Stimulated activated CD4-positive, alpha-beta T cell treated with anti-CD3 and anti-CD28 coated beads, Interleukin-15, amount 100 ng/mL, for 48 hours (primary cell): ENCODE measurements at regions not wholly inside any gene's neighbourhood (a gene's known extent, or its start where the extent isn't known, plus 50 kb on each side); places are given as distances from the start of the nearest gene placed in this dataset.
"Not testable (repeated sequence)": the region's sequence is repeated elsewhere in the genome, so short reads cannot be mapped to it uniquely, and the experiment has no call there.

ENCODE experiments used
- DNase-seq, 2 donors: peaks; one replicate each; pipeline ENCODE4 v3.0.0-alpha.2; 2020; ENCODE audit warnings: low read depth in 2 of 2

DNA sequence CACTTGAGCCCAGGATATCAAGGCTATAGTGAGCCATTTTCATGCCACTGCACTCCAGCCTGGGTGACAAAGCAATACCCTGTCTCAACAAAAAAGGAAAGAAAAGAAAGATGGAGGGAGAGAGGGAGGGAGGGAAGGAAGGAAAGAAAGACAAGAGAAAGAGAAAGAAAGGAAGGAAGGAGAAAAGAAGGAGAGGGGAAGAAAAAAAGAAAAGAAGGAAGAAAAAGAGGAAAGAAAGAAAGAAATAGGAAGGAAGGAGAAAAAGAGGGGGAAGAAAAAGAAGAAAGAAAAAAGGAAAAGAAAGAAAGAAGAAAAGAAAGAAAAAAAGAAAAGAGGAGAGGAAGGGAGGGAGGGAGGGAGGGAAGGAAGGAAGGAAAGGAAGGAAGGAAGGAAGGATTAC lies 321.5 kb upstream of the CNTNAP2 start:
- no peak for DNase-seq

DNA sequence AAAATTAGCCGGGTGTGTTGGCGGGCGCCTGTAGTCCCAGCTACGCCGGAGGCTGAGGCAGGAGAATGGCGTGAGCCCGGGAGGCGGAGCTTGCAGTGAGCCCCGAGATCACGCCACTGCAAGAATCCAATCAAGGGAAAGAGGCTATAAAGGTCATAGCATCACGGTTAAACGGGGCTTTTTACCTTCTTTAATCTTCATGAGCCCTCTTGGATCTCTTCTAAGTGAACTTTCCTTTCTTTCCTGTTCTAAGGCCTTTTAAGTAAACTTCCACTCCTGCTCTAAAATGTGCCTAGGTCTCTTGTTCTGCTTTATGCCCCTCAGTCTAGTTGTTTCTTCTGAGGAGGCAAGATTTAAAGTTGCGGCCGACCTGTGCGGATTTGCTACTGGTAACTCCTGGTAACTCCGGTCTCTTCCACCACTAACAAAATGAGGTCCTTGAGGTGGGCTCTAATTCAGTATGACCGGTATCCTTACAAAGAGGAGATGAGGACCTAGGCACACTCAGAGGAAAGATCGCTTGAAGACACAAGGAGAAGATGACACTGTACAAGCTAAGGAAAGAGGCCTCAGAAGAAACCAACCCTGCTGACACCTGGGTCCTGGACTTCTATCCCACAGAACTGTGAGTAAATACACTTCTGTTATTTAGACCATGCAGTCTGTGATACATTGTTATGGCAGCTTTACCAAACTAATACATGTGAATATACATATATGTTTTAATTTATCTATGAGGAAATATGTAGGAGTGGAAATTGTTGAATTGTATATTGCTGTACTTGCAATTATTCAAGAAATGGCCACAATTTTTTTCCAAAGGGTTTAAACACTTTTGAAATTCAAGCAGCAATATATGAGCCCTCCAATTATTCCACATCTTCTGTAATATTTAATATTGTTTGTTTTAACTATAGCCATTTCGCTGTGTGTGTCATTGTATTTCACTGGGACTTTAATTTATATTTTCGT lies 331.5 kb upstream of the CNTNAP2 start:
- no peak for DNase-seq

DNA sequence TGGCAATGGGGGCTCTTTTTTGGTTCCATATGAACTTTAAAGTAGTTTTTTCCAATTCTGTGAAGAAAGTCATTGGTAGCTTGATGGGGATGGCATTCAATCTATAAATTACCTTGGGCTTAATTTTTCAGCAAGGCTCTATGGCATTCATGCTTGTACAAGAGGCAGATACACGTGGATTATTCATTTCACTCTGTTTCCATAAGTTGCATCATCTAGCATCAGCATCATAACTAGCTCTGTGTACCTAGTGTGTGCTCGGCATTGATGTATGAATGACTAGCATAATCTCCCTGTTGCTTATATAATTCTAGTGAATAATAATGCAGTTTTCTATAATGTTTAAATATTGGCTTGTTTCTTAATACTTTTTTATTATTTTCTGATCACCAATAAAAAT lies 335.2 kb upstream of the CNTNAP2 start:
- not testable (repeated sequence) for DNase-seq

DNA sequence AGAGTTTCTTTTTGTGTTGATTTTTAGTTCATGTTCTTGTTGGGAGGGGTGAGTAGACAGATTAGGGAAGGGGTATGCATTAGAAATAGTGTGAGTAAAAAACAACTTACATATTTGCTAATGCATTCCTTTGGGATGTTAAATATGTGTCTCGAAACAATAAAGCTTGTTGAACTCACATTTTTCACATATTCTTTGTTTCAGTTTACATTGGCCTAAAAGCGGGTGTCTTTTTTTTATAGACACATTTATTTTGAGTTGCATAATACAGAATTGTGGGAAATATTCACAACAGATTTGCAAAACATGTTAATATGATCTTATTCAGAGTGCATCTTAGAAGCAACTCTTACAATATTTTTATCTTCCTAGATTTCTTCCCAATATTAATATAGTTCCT lies 337.5 kb upstream of the CNTNAP2 start:
- no peak for DNase-seq

DNA sequence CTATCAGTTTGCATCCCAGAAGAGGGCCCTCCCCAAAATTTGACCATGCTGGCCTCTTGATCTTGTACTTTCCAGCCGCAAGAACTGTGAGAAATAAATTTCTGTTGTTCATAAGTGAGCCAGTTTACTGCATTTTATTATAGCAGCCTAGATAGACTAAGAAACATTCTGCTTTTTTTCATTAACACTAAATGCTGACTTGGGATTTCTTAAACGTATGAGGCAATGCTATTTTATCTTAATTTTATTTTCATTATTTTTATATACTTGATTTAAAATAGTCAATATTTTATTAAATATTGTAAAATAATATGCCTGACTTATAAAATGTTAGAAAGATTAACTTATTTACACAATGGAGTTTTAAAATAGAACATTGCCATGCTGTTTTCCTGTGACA lies 341.8 kb upstream of the CNTNAP2 start:
- DNase-seq, result no peak

DNA sequence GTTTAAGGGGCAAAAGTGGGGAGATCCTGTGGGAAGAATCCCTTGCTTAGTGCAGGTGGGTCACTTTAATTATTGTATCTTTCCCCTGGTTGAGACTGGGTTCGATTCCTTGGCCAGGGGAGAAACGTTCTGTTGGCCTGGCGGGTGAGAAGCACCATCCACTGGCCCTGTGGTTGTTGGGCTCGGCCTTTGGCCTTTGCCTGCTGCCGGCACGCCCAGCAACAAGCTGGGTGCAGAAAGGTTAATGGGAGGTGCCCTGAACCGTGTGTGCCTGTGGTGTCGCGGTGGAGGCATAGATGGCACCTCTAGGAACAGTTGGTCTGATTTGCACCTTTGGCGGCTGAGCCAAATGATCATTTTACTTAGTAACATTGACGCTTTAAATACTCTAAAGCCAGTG lies 363.6 kb upstream of the CNTNAP2 start:
- DNase-seq, result no peak

DNA sequence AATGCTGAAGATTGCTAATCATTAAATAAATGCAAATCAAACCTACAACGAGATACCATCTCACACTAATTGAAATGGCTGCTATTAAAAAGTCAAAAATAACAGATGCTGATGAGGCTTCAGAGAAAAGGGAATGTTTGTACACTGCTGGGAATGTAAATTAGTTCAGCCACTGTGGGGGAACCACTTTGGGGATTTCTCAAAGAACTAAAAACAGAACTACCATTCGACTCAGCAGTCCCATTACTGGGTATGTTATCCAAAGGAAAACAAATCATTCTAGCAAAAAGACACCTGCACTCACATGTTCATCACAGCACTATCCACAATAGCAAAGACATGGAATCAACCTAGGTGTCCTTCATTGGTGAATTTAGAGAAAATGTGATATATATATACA lies 379.0 kb upstream of the CNTNAP2 start:
- DNase-seq, result no peak

- no peak for DNase-seq
Observed at GRCh38 chr7:145735061-145735460, 381.5 kb upstream of the CNTNAP2 start.

GRCh38 chr7:145732521-145732920 lies 384.1 kb upstream of the CNTNAP2 start:
- no peak for DNase-seq

GRCh38 chr7:145729691-145730090 lies 386.9 kb upstream of the CNTNAP2 start:
- DNase-seq, result no peak

DNA sequence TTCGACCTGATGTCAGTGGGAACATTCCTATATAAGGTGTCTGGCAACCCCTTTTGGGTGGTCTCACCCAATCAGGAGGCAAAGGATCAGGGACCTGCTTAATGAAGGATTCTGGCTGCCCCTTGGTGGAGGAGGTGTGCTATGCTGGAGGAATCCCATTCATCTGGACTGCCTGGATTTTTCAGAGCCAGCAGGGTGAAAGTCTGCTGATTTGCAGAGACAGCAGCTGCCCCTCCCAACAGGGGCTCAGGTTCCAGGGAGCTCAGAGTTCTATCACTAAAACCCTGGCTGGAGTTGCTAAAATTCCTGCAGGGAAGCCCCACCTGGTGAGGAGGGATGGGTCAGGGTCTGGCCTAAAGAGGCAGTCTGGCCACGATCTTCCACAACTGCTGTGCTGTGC lies 398.5 kb upstream of the CNTNAP2 start:
- no peak for DNase-seq

DNA sequence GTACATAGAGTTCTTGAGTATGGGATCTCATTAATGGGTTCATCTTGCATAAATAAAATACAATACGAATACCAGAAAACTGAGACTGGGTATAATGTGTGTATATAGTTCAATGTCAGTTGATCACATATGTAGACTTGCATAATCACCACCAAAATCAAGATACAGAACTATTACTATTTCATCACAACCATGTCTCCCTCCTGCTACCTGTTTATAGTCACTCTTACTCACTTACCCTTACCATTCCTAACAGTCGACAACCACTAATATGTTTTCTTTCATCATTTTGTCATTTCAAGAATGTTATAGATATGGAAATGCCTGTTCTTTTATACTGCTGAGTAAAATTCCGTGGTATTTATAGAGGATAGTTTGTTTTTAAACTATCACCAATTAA lies 416.1 kb upstream of the CNTNAP2 start:
- DNase-seq, result no peak

DNA sequence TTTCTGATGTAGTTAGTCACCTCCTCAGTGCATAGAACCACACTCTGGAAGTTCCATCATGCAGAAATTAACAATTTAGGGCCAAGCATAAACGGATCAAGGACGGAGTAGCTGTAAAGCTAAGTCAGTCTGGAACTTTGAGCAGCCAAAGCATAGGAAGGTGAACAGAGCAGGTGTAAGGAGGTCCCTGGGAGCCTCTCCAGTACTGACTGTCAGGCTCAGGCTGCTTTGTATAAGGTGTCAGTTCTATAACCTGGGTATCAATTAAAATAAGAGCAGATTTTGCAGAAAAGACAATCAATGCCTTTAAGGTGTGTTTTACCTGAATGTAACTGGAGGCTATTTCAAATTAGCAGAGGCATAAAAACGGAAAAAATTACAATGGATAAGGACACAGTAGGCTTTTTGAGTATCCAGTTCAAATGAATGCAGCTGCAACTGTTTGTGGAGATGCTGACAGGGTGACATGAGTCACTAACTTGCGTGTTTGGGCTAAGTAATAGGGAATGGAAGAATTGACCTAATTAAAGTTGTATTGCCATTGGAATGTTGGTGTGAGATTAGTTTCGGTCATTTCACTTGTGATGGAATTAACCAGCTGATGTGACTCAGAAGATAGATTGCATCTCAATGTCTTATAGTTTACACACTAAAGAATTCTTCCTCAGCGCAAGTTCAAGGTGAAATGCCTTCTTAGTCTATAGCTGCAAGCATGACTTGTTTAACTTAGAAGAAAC lies 417.9 kb upstream of the CNTNAP2 start:
- DNase-seq, result no peak

DNA sequence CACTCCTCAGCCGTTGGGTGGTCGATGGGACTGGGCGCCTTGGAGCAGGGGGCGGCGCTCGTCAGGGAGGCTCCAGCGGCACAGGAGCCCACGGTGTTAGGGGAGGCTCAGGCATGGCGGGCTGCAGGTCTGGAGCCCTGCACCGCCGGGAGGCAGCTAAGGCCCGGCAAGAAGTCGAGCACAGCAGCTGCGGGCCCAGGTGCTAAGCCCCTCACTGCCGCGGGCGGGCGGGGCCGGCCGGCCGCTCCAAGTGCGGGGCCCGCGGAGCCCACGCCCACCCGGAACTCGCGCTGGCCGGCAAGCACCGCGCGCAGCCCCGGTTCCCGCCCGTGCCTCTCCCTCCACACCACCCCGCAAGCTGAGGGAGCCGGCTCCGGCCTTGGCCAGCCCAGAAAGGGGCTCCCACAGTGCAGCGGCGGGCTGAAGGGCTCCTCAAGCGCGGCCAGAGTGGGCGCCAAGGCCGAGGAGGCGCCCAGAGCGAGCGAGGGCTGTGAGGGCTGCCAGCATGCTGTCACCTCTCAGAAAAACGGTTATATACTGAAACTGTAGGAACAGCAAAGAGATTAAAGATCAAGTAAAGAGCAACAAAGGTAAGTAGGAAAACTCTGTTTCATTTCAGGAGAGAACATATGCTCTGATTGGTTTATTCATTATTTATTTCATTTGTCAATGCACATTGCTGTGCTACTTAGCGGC lies 419.0 kb upstream of the CNTNAP2 start:
- DNase-seq, result not testable (repeated sequence)

DNA sequence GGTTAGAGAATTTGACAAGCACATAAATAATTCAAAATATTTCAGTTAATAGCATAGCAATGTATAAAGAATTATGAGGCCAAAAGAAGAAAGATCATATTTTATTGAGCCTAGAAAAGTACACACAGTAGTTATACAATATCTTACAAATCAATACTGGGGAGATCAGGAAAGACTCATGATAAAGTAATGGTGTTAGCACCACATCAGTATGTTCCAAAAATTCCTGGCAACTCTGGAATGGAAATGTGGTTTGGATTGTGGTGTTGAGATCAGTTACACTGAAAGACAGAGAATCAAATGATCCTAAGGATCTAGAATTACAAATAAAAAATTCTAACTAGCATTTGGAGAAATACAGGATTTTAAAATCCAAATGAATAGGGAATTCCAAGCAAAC lies 420.5 kb upstream of the CNTNAP2 start:
- DNase-seq, result no peak

DNA sequence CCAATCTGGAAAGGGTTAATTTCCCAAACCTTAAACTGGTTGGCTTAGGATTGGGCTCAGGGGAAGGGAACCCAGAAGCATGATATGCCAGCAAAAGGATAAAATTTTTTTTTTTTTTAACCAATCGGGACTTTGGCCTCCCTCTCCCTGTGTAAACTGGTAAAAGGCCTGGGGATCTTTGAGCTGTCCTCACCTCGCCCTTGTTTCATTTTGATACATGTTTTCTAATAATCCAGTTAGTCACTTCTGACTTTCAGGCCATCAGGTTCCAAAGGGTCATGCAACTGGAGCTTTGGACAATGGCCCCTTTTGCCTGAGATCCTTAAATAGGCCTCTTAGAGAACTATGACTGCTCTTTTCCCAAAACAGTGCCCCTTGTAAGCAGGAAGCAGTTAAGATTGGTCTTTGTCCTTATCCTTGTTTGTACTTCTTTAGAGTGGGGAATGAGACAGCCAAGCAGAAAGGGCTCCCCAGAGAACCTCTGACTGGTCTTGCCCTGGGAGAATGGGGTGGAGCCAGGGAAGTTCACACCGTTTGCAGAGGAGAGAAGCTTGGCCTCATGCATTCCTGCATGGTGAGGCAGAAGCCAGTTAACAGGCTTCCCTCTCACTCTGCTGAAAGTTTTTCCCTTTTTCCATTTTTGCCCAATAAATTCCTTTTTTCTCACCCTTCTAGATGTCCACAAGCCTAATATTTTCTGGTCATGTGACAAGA lies 424.2 kb upstream of the CNTNAP2 start:
- DNase-seq, result no peak

- no peak for DNase-seq
Observed at GRCh38 chr7:145691377-145691914, 425.2 kb upstream of the CNTNAP2 start.

DNA sequence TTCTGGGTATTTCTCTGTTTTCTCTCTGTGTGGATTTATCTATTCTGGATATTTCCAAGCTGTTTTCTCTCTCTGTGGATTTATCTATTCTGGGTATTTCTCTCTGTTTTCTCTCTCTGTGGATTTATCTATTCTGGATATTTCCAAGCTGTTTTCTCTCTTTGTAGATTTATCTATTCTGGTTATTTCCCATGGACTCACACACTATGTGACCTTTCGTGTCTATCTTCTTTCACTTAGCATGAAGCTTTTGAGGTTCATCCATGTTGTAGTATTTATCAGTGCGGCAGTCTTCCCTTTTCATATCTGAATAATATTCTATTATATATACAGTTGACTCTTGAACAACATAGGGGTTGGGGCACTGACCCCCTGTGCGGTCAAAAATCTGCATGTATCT lies 435.0 kb upstream of the CNTNAP2 start:
- DNase-seq, result no peak

DNA sequence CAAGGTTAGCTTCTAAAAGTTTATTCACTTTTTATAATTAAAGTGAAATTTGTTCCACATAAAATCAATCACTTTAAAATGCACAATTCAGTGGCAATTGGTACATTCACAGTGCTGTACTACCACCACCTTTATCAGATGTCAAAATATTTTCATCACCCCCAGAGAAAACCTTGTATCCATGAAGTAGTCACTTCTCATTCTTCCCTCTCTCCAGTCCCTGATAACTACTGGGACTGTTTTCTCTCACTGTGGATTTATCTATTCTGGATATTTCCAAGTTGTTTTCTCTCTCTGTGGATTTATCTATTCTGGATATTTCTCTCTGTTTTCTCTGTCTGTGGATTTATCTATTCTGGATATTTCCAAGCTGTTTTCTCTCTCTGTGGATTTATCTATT lies 435.4 kb upstream of the CNTNAP2 start:
- no peak for DNase-seq

GRCh38 chr7:145665499-145666258 lies 450.9 kb upstream of the CNTNAP2 start:
- DNase-seq, result no peak

DNA sequence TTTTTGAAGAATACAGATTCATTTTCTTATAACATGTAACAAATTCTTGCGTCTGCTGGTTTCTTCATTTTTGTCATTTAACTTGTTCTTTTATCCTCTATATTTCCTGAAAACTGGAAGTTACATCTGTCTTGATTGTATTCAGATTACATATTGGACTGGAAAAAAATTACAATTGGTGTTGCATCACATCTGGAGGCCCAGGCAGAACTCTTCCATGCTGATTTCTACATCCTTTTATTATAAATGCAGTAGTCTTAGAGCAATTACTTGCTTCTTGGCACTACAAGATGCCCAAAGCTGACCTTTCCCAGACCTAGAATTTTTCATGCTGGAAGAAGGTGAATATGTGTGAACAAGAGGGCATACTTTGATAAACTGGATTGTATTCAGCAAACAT lies 460.9 kb upstream of the CNTNAP2 start:
- no peak for DNase-seq
